ENCODE measurements at regions not wholly inside any gene's neighbourhood (a gene's known extent, or its start where the extent isn't known, plus 50 kb on each side); places are given as distances from the start of the nearest gene placed in this dataset.

DNA sequence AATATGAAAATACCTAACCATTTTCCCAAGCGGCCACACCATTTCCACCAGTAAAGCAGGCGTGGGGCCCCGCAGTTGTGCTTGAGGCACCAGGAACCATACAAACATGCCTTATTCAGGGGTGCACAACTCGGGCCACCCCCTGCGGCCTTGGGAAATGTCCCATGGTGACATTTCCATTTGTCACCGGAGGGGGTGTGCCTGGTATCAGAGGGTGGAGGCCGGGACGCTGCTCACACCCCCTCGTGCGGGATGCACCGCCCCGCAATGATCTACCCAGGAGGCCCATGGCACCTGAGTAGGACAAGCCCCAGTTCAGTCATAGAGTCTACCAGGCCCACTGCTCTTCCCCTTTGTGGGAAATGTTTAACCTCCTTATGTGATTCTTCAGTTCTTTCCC is 218.8 kb downstream of the TEX29 start:
- Histone ChIP-seq H3K9me3 (replicated peaks) (peaks cover 6% of the 10 kb centered on the region), H3K27me3 (ENCODE audit: low read depth) (peaks cover 97% of the 10 kb centered on the region), H3K27ac (replicated peaks) (no peak overlapping the region), H3K4me1 (no peaks in the 10 kb centered on the region), H3K4me3 (no peak overlapping the region), H3K36me3 (no peaks in the 10 kb centered on the region)
- DNase-seq: no peak
- TF ChIP-seq, protein P1, sequence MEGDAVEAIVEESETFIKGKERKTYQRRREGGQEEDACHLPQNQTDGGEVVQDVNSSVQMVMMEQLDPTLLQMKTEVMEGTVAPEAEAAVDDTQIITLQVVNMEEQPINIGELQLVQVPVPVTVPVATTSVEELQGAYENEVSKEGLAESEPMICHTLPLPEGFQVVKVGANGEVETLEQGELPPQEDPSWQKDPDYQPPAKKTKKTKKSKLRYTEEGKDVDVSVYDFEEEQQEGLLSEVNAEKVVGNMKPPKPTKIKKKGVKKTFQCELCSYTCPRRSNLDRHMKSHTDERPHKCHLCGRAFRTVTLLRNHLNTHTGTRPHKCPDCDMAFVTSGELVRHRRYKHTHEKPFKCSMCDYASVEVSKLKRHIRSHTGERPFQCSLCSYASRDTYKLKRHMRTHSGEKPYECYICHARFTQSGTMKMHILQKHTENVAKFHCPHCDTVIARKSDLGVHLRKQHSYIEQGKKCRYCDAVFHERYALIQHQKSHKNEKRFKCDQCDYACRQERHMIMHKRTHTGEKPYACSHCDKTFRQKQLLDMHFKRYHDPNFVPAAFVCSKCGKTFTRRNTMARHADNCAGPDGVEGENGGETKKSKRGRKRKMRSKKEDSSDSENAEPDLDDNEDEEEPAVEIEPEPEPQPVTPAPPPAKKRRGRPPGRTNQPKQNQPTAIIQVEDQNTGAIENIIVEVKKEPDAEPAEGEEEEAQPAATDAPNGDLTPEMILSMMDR (IDR thresholded peaks at IDR 0.05; ENCODE audit: borderline replicate concordance): no peak
- intact Hi-C loops (cut with micrococcal nuclease): no loop called here

GRCh38 chr13:111539791-111540446 is 219.5 kb downstream of the TEX29 start:
- peaks cover 6% of the 10 kb centered on the region for H3K9me3 ChIP-seq (replicated peaks)
- no peaks in the 10 kb centered on the region for H3K36me3 ChIP-seq
- TF ChIP-seq, protein P1 (IDR thresholded peaks at IDR 0.05; ENCODE audit: borderline replicate concordance): no peak
- H3K4me1 ChIP-seq: no peaks in the 10 kb centered on the region
- no peak overlapping the region for H3K4me3 ChIP-seq
- H3K27me3 ChIP-seq (ENCODE audit: low read depth): peaks cover 91% of the 10 kb centered on the region
- no peak overlapping the region for H3K27ac ChIP-seq (replicated peaks)
- no peak for DNase-seq
- intact Hi-C loops (cut with micrococcal nuclease): no loop called here

GRCh38 chr13:111540486-111540885 is 220.0 kb downstream of the TEX29 start:
- Histone ChIP-seq H3K27ac (replicated peaks) (no peak overlapping the region), H3K27me3 (ENCODE audit: low read depth) (peaks cover 85% of the 10 kb centered on the region), H3K9me3 (replicated peaks) (peaks cover 9% of the 10 kb centered on the region), H3K4me3 (no peak overlapping the region), H3K4me1 (no peaks in the 10 kb centered on the region), H3K36me3 (no peaks in the 10 kb centered on the region)
- DNase-seq: no peak
- TF ChIP-seq, protein P1 (IDR thresholded peaks at IDR 0.05; ENCODE audit: borderline replicate concordance): no peak
- intact Hi-C loops (cut with micrococcal nuclease): no loop called here

DNA sequence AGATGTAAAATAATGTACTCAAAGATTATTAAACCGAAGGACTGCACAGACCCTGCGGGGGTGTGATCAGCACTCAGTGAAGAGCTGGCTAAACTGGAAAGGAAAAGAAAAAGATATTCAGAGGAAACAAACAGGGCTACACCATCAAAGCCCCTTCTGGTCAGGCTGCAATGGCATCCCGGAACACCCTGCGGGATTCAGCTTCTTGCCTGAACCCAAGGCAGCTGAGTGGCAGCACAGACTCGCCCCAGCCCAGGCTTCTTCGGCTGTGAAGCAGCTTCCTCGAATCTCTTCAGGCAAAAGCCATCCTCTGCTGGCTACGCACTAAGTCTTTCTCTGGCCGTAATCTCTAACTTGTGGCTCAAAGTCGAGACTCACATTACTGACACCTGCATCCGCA is 220.9 kb downstream of the TEX29 start:
- H3K36me3 ChIP-seq: no peaks in the 10 kb centered on the region
- DNase-seq: no peak
- H3K9me3 ChIP-seq (replicated peaks): peaks cover 9% of the 10 kb centered on the region
- H3K4me3 ChIP-seq: no peak overlapping the region
- H3K27me3 ChIP-seq (ENCODE audit: low read depth): peaks cover 76% of the 10 kb centered on the region
- H3K27ac ChIP-seq (replicated peaks): no peak overlapping the region
- H3K4me1 ChIP-seq: no peaks in the 10 kb centered on the region
- TF ChIP-seq, protein P1 (IDR thresholded peaks at IDR 0.05; ENCODE audit: borderline replicate concordance): no peak
- intact Hi-C loops (cut with micrococcal nuclease): no loop called here

- Histone ChIP-seq H3K4me3 (no peak overlapping the region), H3K27ac (replicated peaks) (no peak overlapping the region), H3K27me3 (ENCODE audit: low read depth) (peaks cover 72% of the 10 kb centered on the region), H3K4me1 (no peaks in the 10 kb centered on the region), H3K9me3 (replicated peaks) (peaks cover 9% of the 10 kb centered on the region), H3K36me3 (no peaks in the 10 kb centered on the region)
- TF ChIP-seq, protein P1 (IDR thresholded peaks at IDR 0.05; ENCODE audit: borderline replicate concordance): no peak
- no peak for DNase-seq
- intact Hi-C loops (cut with micrococcal nuclease): no loop called here
Observed at GRCh38 chr13:111541752-111542529, 221.5 kb downstream of the TEX29 start.
